T1000 (cell line): ENCODE measurements at regions not wholly inside any gene's neighbourhood (a gene's known extent, or its start where the extent isn't known, plus 50 kb on each side); places are given as distances from the start of the nearest gene placed in this dataset.
"Not testable (repeated sequence)": the region's sequence is repeated elsewhere in the genome, so short reads cannot be mapped to it uniquely, and the experiment has no call there.

Experiments used
- DNase-seq: peaks from one replicate; lab custom pipeline; 2025; ENCODE audit warnings: mixed read lengths; lab: John Stamatoyannopoulos, UW

DNA sequence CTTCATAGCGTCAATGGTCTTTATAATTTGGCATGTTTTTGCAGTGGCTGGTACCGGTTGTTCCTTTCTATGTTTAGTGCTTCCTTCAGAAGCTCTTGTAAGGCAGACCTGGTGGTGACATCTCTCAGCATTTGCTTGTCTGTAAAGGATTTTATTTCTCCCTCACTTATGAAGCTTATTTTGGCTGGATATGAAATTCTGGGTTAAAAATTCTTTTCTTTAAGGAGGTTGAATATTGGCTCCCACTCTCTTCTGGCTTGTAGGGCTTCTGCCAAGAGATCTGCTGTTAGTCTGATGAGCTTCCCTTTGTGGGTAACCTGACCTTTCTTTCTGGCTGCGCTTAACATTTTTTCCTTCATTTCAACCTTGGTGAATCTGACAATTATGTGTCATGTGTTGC is 250.0 kb upstream of the CTNNB1 start:
- DNase-seq, result not testable (repeated sequence)

DNA sequence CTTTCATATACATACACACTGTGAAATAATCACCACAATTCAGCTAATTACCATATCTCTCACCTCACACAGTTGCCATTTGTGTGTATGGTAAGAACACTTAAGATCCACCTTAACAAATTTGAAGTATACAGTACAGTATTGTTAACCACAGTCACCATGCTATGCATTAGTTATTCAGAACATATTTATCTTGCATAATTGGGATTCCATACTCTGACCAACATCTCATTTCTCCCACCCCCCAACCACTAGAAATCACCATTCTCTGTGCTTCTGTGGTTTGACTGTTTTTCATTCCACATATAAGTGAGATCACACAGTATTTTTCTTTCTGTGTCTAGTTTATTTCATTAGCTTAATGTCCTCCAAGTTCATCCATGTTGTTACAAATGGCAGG is 247.7 kb upstream of the CTNNB1 start:
- no peak for DNase-seq

DNA sequence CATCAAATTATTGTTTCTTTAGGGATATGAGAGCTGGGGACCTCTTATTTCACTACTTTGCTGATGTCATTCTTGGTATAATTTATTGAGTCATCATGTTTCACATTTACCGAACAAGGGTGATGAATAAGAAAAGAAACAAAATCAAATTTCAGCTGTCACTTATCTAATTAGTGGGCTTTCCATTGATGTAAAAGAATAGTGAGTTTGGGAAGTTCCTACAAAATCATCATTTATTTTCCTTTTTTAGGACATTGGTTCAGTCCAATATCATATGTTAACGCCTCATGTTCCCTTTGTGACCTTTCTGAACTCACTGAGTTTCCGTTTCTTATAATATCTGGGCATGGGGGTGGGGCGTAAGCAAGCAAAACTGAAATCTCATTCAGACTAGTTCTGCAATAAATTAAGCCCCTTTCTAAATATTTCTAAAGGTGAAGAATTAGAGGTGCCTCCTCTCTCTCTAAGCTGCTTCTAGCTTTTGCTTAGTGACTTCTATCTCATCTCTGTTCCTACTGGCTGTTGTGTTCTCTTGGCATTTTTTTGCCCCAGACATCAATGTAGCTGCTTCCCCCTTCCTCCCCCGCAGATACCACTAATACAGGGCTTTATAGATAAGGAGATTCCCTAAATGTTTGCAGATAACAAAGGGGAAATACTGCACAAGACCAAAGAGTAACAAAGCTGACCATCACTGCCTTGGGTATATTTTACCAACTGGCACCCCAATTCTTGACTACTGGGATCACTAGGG is 238.0 kb upstream of the CTNNB1 start:
- no peak for DNase-seq

DNA sequence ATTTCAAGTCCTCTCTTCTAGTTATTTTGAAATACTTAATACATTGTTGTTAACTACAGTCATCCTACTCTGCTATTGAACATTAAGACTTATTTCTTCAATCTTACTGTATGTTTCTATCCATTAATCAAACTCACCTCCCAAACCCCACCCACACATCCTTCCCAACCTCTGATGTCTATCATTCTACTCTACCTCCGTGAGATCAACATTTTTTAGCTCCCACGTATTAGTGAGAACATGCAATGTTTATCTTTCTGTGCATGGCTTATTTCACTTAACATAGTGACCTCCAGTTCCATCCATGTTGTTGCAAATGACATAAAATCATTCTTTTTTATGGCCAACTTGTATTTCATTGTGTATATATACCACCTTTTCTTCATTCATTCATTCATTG is 236.6 kb upstream of the CTNNB1 start:
- no peak for DNase-seq

DNA sequence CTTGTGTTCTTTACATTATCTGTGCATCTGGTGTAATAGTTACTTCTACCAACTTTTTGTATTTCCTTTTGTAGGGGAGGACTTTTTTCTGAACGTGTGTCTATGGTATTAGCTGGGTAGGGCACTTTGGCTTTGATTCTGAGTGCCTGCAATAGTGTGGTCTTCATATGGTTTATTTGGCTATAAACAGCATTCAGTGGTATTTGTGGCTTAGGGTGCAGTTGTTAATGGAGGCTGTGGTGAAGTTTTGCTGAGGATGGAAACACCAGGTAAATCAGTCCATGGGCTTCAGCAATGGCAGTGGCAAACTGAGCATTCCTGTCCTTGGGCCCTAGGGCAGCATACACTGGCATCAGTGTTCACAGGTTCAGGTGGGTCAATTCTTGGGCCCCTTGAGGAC is 230.6 kb upstream of the CTNNB1 start:
- no peak for DNase-seq

DNA sequence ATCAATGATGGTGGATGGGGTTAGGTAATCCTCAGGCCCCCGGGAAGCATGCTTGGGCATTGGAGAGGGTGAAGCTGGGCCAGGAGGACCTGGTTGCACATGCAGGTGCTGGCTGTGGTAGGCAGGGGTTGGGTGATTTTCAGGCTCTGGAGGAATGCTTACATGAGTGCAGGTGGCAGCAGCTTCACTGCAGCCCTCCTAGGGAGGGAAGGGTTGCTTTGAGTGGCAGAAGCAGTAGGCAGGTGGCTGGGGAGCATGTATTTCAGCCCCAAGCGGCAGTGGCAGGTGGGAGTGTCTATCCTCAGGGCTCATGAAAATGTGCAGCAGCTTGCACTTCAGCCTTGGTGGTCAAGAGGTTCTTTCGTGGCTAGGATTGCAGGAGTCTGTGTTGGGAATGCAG is 230.0 kb upstream of the CTNNB1 start:
- no peak for DNase-seq

DNA sequence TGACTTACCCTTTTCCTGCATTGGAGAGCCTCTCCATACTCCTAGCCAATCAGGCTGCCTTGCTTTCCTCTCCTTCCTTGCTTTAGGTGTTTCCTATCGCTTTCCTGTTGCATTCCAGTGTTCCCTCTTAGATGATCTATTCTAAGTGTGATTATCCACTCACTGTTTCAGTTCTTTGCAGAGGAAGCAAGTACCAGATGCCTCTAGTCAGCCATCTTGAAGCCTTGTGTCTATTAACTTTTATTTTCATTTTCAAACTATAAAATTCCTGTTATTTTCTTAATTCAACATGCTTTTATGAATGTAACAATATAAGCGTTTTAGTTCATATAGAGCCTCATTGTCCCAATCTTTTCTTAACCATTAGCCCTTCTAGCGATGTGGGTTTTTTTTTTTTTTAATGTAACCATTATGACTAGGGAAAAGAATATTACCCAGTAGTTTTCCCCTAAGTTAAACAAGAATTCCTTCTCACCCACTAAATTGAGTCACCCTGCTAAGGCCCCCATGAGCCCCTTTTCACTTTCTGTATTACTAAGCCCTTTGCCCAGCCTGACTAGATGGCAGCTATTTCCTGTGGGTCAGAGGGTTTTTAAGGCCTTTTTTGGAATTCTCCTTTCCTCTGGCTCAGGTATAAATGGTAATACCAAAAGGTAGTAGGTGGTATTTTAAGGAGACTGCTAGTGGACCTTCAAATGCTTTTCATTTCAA is 229.4 kb upstream of the CTNNB1 start:
- no peak for DNase-seq

DNA sequence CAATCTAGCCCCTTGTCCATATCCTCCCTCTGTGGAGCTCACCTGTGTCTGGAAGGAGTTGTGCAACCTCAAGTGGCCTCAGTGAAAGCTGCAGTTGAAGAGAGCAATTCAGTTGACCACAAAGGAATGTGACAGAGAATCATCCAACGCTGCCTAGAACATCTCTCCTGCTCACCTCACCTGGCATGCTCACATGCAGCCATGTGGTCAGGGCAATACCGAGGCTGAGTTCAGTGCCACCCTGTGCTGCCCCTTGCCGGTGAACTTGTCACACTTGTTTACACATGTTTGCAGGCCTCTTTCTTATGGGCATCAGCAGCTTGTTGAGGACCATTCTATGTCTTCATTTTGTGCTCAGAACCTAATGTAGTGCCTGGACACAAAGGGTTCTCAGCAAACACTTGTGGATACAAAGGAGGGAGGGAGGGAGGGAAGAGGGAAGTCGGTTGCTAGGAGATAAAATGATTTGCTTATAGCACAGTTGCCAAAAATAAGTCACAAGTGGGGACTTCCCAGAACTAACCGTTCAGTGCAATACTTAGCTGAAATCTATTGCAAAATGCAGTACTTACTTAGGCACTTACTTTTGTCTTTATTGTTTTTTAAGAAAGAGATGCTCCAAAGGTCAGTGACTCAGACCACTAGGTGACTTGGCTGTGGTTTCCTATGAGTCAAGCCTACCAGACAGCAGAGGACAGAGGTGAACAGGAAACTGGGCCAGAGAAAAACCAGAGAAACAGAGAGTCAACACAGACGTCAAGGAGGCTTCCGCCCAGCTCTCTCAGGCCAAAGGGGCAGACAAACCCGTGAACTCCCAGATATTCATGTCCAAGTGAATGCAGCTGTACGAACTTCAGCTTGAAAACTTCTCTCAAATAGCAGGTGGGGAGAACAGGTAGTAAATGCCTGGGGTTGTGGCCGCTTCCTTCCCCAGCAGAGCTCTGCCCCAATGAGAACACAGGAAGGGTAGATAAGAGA is 227.8 kb upstream of the CTNNB1 start:
- DNase-seq, result peak; percentile 84

DNA sequence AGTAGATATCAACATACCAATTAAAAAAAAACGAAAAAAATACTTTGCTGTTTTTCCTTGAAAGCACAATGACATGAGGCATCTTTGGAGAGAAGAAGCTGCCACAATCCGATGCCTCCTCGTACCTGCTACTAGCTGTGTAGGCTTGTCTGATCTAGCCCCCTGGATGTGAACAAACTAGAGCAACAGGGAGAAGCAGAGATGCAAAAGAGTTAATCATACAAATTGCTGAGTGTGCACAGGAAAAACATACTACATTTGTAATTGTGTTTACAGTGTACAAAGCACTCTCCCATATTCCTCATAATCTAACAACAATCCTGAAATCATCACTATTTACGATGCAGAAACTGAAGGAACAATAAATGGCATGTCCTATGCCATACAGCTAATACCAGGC is 227.0 kb upstream of the CTNNB1 start:
- DNase-seq, result no peak

DNA sequence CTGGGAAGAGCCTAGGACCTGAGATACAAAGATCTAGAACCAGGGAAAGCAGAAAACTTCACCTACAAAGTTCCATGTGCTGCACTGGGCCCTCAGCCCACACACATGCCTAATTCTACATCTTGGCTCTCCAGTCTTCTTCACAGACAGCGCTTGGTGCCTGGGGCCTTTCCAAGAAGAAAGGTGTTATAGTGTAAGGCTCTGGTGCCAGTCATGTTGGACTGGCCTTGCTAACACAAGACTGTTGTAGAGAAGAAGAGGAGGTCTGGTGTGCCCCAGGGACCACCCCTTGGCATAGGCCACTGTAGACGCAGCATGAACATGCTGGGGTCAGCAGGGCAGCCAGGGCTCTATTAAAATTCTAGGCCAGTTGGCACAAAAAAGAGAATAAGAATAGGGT is 226.2 kb upstream of the CTNNB1 start:
- no peak for DNase-seq

DNA sequence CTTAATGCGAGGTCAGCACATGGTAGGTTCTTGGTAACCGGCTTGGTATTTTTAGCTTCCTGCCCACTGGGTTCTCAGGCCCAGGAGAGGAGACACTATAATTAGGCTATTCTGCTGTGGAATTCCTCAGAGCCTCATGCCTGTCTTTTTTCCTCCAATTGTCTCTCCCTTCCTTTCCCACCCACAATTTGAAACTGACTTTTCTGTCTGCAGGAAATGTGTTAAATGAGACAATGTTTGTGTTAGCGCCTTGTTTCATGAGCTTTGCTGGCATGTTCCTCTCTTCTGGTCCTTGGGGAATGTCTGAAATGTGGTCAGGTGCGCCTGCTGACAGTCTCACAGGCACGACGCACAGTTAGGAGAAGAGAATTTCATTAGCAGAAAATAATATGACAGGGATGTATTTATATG is 223.6 kb upstream of the CTNNB1 start:
- DNase-seq, result no peak

DNA sequence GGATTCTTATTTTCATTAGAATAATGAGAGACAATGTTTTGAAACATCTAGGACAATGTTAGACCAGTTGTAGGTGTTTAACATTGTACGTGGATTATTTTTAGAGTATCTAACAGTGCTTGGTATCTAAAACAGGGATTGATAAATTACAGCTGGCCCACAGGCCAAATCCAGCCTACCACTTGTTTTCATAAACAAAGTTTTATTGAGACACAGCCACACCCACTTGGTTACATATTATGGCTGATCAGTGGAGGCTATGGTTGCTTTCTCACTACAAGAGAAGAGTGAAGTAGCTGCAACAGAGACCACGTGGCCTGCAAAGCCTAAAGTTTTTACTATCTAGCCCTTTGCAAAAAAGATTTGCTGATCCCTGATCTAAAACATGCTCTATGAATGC is 223.1 kb upstream of the CTNNB1 start:
- no peak for DNase-seq

DNA sequence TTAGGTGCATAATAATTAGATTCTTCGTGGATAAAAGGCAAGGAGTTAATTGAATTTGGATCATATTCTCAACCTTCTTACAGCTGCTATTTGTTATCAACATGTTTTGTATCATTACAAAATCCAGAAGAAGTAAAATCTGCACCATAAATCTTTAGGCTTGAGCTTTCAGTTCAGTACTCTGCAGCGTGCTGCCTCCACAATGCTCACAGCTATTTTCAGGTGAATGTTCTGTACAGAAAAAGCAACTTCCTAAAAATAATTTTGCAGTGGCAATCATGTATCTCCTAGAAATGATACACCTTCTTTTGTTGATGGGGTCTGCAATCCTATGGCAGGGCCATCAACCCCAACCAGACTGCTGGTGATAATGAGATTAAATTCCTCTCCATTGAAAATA is 220.9 kb upstream of the CTNNB1 start:
- DNase-seq, result no peak

DNA sequence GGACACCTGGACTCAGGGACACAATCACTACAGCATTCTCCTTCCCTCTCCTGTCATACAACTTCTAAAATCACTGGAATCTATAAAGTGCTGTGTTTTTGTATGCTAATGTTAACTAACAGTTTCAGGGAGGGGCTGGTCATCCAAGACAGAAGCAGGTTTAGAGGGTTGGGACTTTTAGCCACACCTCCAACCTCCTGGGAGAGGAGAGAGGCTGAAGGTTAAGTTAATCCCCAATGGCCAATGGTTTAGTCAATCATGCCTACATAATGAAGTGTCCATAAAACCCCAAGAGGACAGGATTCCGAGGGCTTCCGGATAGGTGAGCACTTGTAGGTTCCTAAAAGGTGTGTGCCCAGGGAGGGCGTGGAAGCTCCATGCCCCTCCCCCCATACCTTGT is 219.3 kb upstream of the CTNNB1 start:
- no peak for DNase-seq

DNA sequence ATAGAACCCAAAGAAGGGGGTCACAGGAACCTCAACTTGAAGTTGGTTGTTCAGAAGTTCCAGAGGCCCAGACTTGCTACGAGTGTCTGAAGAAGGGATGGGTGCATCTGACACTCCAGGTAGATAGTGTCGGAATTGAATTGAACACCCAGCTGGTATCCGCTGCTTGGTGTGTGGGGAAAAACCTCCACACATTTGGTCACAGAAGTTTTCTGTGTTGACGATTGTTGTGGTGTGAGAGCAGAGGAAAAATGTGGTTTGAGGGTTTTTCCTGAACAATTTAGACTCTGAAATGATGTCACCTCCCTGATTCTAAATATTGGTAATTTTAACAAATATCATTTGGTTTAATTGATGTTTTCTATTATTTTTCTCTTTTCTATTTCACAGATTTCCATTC is 218.8 kb upstream of the CTNNB1 start:
- DNase-seq, result no peak

DNA sequence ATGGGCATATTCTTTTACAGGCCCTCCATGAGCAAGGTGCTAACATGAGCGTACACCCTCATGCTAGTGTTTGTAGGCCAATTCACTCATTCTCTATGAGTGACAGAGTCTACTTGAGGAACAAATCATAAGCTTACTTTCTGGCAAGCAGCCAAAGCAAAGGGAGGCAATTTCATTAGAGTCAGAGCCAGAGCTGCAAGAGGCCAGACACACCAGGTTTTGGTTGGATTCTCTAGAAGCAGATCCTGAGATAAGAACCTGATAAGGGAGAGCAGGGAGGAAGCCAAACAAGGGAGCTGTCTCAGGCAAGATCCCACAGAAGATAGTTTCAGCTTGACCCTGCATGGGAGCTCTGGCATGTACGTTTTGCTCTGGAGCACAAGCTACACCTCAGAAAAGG is 214.1 kb upstream of the CTNNB1 start:
- no peak for DNase-seq

DNA sequence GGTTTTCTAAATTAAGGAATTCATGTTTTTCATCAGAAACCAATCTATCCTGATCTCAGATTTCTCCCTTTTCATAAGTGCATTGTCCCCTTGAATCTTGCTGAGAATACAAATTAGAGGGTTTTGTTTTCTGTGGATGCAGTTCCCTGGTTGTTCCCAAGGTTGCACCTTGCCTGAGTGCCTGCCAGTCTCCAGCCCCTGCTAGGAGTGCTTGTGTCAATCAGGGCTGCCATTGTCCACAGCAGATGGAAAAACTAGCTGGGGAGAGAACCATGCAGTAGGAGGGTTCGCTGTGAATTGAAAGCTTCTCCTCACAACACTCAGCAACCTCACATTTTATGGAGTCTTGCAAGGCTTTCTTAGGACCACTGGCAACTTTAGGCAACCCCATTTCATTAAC is 210.8 kb upstream of the CTNNB1 start:
- DNase-seq, result no peak

DNA sequence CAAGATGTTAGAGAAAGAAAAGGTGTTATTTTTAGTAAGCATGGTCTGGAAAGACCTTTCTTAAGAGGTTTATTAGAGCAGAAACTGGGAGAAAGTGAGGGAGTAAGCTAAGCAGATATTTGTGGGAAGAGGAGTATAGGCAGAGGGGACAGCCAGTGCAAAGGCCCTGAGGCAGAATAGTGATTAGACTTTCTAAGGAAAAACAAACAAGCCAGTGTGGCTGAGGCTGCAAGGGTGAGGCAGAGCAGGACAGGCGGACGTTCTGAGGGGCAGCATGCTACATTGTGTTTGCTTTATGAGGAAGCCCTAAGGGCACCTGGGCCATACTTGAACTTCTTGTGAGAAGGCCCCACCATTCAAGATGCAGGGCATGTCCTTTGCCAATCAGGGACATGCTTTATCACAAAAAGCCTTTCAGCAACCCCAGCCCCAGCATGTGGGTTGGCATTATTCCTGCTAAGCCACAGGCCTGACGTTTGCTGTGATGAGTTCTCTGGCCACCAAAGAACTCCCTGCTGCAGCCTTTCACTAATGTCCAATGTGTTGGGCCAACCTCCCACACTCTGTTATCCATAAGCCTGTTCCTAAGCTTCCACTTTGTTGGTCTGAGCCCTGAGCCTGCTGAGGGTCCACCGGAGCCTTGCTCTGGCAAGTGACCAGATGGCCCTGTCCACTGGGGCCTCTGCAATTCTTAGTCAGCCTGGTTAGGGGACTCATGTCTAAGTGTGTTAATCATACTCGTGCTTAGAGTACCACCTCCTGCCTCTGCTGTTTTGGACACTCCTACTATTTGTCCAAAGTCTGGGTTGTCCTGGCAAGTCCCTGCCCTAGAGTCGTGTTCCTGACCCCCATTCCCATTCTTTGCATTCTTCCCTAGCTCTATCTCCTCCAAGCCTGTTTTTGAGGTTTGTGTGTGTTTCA is 209.9 kb upstream of the CTNNB1 start:
- no peak for DNase-seq

DNA sequence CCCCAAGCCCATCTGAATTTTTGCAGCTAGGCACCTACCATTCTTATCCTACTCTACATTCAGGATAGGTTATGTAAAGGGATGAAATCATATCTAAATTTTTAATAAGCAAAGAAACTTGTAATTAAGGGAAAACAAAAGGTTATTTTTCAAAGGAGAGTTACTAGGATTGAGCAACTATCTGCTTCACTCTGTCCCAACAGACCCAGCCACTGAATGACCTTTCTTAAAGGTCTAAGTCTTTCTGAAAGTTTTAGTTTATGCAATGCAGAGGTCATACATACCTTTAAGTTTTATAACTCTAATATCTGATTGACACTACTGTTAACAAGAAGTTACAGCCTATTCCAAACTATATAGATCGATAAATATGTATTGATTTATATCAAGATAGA is 209.2 kb upstream of the CTNNB1 start:
- DNase-seq, result no peak

DNA sequence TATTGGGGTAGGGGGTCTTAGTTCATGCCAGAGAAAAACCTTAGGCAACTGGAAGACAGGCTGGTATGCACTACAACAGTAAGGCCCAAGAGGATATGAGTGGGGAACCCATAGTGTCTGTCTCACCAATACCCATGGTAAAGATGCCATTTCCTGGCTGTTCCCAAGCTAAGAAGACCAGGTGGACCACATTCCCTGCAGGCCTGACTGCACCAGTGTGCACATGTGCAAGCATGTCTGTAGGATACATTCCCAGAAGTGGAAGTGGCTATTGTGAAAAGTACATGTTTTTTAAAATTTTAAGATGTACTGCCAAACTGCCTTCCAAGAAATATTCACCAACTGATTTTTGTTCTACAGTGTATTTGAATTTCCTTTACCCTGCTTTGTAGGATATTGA is 207.3 kb upstream of the CTNNB1 start:
- DNase-seq, result no peak

DNA sequence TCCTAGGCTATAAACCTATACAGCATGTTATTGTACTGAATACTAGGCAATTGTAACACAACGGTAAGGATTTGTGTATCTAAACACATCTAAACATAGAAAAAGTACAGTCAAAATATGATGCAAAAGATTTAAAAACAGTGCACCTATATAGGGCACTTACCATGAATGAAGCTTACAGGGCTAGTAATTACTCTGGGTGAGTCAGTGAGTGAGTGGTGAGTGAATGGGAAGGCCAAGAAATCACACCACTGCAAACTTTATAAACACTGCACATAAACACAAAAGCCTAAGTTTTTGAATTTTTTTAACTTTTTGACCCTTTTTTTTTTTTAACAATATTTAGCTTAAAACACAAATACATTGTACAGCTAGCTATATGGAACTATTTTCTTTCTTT is 204.7 kb upstream of the CTNNB1 start:
- DNase-seq, result no peak

DNA sequence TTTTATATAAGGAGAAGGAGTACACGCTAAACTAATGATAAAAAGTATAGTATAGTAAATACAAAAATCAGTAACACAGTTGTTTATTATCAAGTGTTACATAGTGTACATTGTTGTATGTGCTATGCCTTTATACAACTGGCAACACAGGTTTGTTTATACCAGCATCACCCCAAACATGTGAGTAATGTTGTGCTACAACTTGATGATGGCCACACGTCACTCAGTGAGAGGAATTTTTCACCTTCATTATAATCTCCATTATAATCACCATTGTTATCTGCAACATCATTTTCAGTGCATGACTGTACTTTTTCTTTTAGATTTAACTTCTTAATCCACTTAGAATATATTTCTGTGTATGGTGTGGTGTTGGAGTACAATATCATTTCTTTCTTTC is 204.0 kb upstream of the CTNNB1 start:
- no peak for DNase-seq
